Ovary (tissue), 3 donors: ENCODE measurements at regions not wholly inside any gene's neighbourhood (a gene's known extent, or its start where the extent isn't known, plus 50 kb on each side); places are given as distances from the start of the nearest gene placed in this dataset.

Experiments used
- EP300 ChIP-seq: sonication (generic); formaldehyde crosslinking; IDR thresholded peaks from one replicate; pipeline ENCODE4 v1.6.1; 2017; ENCODE audit warnings: antibody characterized with exemption
- POLR2A ChIP-seq: fragments of 450-650 bp; IDR thresholded peaks from one replicate; pipeline ENCODE4 v1.6.1; 2017; ENCODE audit warnings: antibody characterized with exemption, mild to moderate bottlenecking, moderate library complexity
- TF ChIP-seq, protein P1 (sequence below), 3 donors: fragments of 450-650 bp in 2 of 3; fragments of 200-600 bp in 1 of 3; IDR thresholded peaks; one replicate each; pipeline versions ENCODE4 v1.5.1 to v1.8.0; 2016 to 2022; ENCODE audit warnings: antibody characterized with exemption in 3 of 3, mild to moderate bottlenecking in 1 of 3
- donor health status: DM: no; HTN: no; CAD: no.

DNA sequence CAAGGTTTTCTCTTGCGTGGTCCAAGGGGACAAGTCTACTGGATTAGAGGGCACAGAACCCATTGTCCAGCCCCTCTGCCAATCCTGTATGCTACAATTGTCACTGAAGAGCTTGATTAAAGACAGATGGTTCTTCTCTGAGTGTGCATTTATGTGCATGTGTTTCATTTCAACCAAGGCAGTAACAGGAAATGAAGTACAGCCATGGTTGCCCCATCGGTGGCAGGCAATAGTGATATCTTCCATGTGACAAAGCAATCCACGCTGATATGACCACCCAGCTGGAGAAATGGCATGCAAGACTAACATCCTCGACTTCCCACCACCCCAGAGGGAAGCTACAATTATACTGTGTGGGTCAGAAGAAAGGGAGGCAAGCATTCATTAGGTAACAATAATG is 85.5 kb downstream of the UNC5CL start:
- TF ChIP-seq, protein P1, sequence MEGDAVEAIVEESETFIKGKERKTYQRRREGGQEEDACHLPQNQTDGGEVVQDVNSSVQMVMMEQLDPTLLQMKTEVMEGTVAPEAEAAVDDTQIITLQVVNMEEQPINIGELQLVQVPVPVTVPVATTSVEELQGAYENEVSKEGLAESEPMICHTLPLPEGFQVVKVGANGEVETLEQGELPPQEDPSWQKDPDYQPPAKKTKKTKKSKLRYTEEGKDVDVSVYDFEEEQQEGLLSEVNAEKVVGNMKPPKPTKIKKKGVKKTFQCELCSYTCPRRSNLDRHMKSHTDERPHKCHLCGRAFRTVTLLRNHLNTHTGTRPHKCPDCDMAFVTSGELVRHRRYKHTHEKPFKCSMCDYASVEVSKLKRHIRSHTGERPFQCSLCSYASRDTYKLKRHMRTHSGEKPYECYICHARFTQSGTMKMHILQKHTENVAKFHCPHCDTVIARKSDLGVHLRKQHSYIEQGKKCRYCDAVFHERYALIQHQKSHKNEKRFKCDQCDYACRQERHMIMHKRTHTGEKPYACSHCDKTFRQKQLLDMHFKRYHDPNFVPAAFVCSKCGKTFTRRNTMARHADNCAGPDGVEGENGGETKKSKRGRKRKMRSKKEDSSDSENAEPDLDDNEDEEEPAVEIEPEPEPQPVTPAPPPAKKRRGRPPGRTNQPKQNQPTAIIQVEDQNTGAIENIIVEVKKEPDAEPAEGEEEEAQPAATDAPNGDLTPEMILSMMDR (IDR thresholded peaks at IDR 0.05), result no peak
- TF ChIP-seq POLR2A, result no peak
- no peak for TF ChIP-seq EP300
